Astrocyte (in vitro differentiated cells and primary cell): ENCODE measurements at regions not wholly inside any gene's neighbourhood (a gene's known extent, or its start where the extent isn't known, plus 50 kb on each side); places are given as distances from the start of the nearest gene placed in this dataset.

ENCODE experiments used
- DNase-seq: peaks from one replicate; pipeline ENCODE4 v3.0.0-alpha.2; 2010; ENCODE audit warnings: low read depth
- FAIRE-seq: peaks from 2 replicates; lab custom pipeline; 2011; peaks lifted over from hg19 to GRCh38; lab: Jason Lieb, UNC
- H2AFZ ChIP-seq: 2 replicates; pipeline ENCODE4 v1.6.0; 2012; ENCODE audit warnings: low read depth, low read length, inconsistent platforms
- H3K27ac ChIP-seq: 2 replicates; pipeline ENCODE4 v1.5.1; 2011; ENCODE audit warnings: low read depth, low read length, inconsistent platforms
- H3K27me3 ChIP-seq: 2 replicates; pipeline ENCODE4 v1.6.0; 2011; ENCODE audit warnings: low read length, inconsistent platforms; ENCODE audit not compliant: insufficient read depth
- H3K36me3 ChIP-seq: 2 replicates; pipeline ENCODE4 v1.5.1; 2011; ENCODE audit warnings: low read length, inconsistent platforms; ENCODE audit not compliant: insufficient read depth
- H3K4me1 ChIP-seq: 2 replicates; pipeline ENCODE4 v1.5.1; 2011; ENCODE audit warnings: low read length, inconsistent platforms; ENCODE audit not compliant: insufficient read depth
- H3K4me2 ChIP-seq: 2 replicates; pipeline ENCODE4 v1.6.0; 2012; ENCODE audit warnings: low read length, inconsistent platforms
- H3K4me3 ChIP-seq: 2 replicates; pipeline ENCODE4 v1.5.1; 2011; ENCODE audit warnings: low read depth, mild to moderate bottlenecking, low read length, inconsistent platforms; ENCODE audit not compliant: insufficient read depth
- H3K79me2 ChIP-seq: 2 replicates; pipeline ENCODE4 v1.6.0; 2012; ENCODE audit warnings: mild to moderate bottlenecking, low read length, inconsistent platforms; ENCODE audit not compliant: insufficient read depth
- H3K9ac ChIP-seq: 2 replicates; pipeline ENCODE4 v1.6.0; 2012; ENCODE audit warnings: mild to moderate bottlenecking, low read length, inconsistent platforms
- H3K9me3 ChIP-seq: 2 replicates; pipeline ENCODE4 v1.5.1; 2012; ENCODE audit warnings: low read depth, mild to moderate bottlenecking, low read length, inconsistent platforms; ENCODE audit not compliant: insufficient read depth
- H4K20me1 ChIP-seq: 2 replicates; pipeline ENCODE4 v1.6.0; 2012; ENCODE audit warnings: low read length, inconsistent platforms; ENCODE audit not compliant: insufficient read depth
- H3K27ac Mint-ChIP-seq: one replicate; pipeline ENCODE4 v1.8.0; 2021; ENCODE audit warnings: mild to moderate bottlenecking, mixed read lengths; ENCODE audit not compliant: unreplicated experiment
- H3K27me3 Mint-ChIP-seq: one replicate; pipeline ENCODE4 v1.8.0; 2021; ENCODE audit warnings: low read depth, mixed read lengths; ENCODE audit not compliant: unreplicated experiment
- H3K36me3 Mint-ChIP-seq: one replicate; pipeline ENCODE4 v1.8.0; 2021; ENCODE audit warnings: low read depth, mixed read lengths; ENCODE audit not compliant: unreplicated experiment
- H3K4me1 Mint-ChIP-seq: one replicate; pipeline ENCODE4 v1.8.0; 2021; ENCODE audit warnings: low read depth, mixed read lengths; ENCODE audit not compliant: unreplicated experiment
- H3K4me3 Mint-ChIP-seq: one replicate; pipeline ENCODE4 v1.8.0; 2021; ENCODE audit warnings: mild to moderate bottlenecking, moderate library complexity, mixed read lengths; ENCODE audit not compliant: unreplicated experiment
- H3K9me3 Mint-ChIP-seq: one replicate; pipeline ENCODE4 v1.8.0; 2021; ENCODE audit warnings: mild to moderate bottlenecking, mixed read lengths; ENCODE audit not compliant: unreplicated experiment
- EZH2 ChIP-seq: IDR thresholded peaks from 2 replicates; pipeline ENCODE4 v1.6.1; 2012; ENCODE audit warnings: mild to moderate bottlenecking, low read length, inconsistent platforms; ENCODE audit not compliant: insufficient read depth
- TF ChIP-seq, protein P1 (sequence below): IDR thresholded peaks from 2 replicates; pipeline ENCODE4 v1.5.1; 2011; ENCODE audit warnings: low read depth, mild to moderate bottlenecking, inconsistent platforms, low read length, moderate library complexity; ENCODE audit not compliant: insufficient read depth

DNA sequence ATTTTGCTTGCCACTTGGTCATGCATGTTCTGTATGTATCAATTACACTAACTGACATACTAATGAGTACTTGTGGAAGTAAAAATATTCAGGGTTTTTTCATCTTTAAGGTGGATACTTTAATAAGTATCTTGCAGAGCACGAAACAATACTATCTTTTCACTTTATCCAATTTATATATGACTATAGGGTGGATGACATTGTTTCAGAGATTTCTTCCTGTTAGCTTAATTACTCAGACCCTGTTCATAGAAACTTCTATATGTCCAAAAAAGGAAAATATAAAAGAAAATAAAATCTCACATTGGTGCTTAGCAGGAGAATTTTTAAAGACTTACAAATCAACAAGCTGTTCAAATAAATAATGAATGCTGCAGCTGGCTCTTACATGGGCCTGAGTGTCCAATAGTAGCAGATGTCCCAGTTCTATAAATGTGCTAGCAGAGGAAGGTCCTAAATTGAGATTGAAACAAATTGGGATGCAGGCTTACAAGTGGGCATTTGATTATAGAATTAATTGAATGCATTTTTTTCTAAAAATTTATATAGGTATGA is 91.5 kb upstream of the THSD7A start:
- DNase-seq = no peak
- no peak for FAIRE-seq
- H4K20me1 ChIP-seq = no peaks in the 10 kb centered on the region

DNA sequence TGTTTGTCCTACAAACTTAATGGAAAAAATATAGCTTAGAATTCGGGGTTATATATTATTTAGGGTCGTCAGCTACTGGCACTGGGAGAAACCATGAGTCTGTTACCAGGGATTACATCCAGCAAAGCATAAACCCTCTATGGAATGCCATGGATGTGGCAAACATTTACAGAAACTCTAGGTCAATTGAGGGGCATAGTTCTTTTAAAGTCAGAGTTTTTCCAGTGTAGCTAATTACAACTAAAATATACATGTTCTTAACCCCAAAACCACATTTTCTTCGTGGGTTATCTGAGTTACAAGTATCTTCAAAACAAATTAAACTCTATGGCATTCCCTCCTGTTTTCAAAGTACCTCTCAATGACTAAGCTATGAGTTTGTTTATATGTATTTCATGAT is 99.3 kb upstream of the THSD7A start:
- no peaks in the 10 kb centered on the region for H4K20me1 ChIP-seq
- Mint-ChIP-seq H3K4me3 (no peak overlapping the region), H3K27ac (no peak overlapping the region), H3K4me1 (no peaks in the 10 kb centered on the region), H3K9me3 (no peaks in the 10 kb centered on the region), H3K36me3 (no peaks in the 10 kb centered on the region), H3K27me3 (no peaks in the 10 kb centered on the region)
- TF ChIP-seq, protein P1, sequence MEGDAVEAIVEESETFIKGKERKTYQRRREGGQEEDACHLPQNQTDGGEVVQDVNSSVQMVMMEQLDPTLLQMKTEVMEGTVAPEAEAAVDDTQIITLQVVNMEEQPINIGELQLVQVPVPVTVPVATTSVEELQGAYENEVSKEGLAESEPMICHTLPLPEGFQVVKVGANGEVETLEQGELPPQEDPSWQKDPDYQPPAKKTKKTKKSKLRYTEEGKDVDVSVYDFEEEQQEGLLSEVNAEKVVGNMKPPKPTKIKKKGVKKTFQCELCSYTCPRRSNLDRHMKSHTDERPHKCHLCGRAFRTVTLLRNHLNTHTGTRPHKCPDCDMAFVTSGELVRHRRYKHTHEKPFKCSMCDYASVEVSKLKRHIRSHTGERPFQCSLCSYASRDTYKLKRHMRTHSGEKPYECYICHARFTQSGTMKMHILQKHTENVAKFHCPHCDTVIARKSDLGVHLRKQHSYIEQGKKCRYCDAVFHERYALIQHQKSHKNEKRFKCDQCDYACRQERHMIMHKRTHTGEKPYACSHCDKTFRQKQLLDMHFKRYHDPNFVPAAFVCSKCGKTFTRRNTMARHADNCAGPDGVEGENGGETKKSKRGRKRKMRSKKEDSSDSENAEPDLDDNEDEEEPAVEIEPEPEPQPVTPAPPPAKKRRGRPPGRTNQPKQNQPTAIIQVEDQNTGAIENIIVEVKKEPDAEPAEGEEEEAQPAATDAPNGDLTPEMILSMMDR = no peak
- TF ChIP-seq EZH2 = no peak
- FAIRE-seq (no peak), DNase-seq (peak; percentile 27)
- no peak overlapping the region for H3K9ac ChIP-seq
- no peaks in the 10 kb centered on the region for H3K36me3 ChIP-seq
- no peaks in the 10 kb centered on the region for H3K79me2 ChIP-seq
- no peaks in the 10 kb centered on the region for H3K9me3 ChIP-seq
- no peak overlapping the region for H3K27ac ChIP-seq
- H3K27me3 ChIP-seq = no peaks in the 10 kb centered on the region
- no peaks in the 10 kb centered on the region for H3K4me1 ChIP-seq
- no peak overlapping the region for H2AFZ ChIP-seq
- no peak overlapping the region for H3K4me3 ChIP-seq
- no peak overlapping the region for H3K4me2 ChIP-seq

More for the DNA sequence above, 91.5 kb upstream of the THSD7A start:
- TF ChIP-seq EZH2 = no peak
- TF ChIP-seq, protein P1 = no peak
- no peak overlapping the region for H2AFZ ChIP-seq
- H3K4me1 Mint-ChIP-seq = no peaks in the 10 kb centered on the region
- no peaks in the 10 kb centered on the region for H3K36me3 Mint-ChIP-seq
- no peak overlapping the region for H3K4me3 ChIP-seq
- no peaks in the 10 kb centered on the region for H3K9me3 ChIP-seq
- no peak overlapping the region for H3K4me3 Mint-ChIP-seq
- H3K27ac Mint-ChIP-seq = no peak overlapping the region
- H3K4me1 ChIP-seq = no peaks in the 10 kb centered on the region
- H3K27me3 Mint-ChIP-seq = no peaks in the 10 kb centered on the region
- H3K27me3 ChIP-seq = no peaks in the 10 kb centered on the region
- H3K79me2 ChIP-seq = no peaks in the 10 kb centered on the region
- no peaks in the 10 kb centered on the region for H3K36me3 ChIP-seq
- no peak overlapping the region for H3K4me2 ChIP-seq
- no peak overlapping the region for H3K9ac ChIP-seq
- no peak overlapping the region for H3K27ac ChIP-seq
- H3K9me3 Mint-ChIP-seq = no peaks in the 10 kb centered on the region

DNA sequence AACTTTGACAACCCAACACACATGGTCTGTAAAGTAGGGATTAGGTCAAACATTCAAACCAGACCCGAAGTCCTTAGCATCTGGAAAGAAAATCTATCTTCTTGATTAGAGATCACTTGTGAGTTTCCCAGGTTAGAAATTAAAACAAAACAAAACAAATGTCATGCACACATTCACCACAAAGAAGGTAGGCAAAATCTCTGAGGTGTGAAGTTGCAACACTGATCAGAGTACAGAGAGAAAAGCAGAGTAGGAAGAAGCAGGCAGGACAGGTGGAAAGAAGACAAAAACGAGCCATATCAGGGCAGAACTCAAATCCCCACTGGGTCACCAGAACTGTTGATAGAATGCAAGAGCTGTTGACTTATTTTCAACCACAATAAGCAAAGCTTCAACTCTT is 102.8 kb upstream of the THSD7A start:
- Histone ChIP-seq H3K27ac (no peak overlapping the region), H3K4me3 (no peak overlapping the region), H3K9me3 (no peaks in the 10 kb centered on the region), H4K20me1 (no peaks in the 10 kb centered on the region), H3K4me2 (no peak overlapping the region), H3K27me3 (no peaks in the 10 kb centered on the region), H2AFZ (no peak overlapping the region), H3K9ac (no peak overlapping the region), H3K79me2 (no peaks in the 10 kb centered on the region), H3K4me1 (no peaks in the 10 kb centered on the region), H3K36me3 (no peaks in the 10 kb centered on the region)
- Mint-ChIP-seq H3K4me1 (no peaks in the 10 kb centered on the region), H3K27ac (no peak overlapping the region), H3K9me3 (no peaks in the 10 kb centered on the region), H3K27me3 (no peaks in the 10 kb centered on the region), H3K4me3 (no peak overlapping the region), H3K36me3 (no peaks in the 10 kb centered on the region)
- DNase-seq (no peak), FAIRE-seq (no peak)
- TF ChIP-seq, protein P1 = no peak
- no peak for TF ChIP-seq EZH2
